ENCODE measurements at regions not wholly inside any gene's neighbourhood (a gene's known extent, or its start where the extent isn't known, plus 50 kb on each side); places are given as distances from the start of the nearest gene placed in this dataset.

GRCh38 chr5:18850216-18850615 lies 1137.8 kb downstream of the CDH18 start:
- Mint-ChIP-seq H3K9me3 (peaks cover 1 to 8% of the 10 kb centered on the region in 2 experiments; a peak in 3 of 5 replicates), H3K27me3 (ENCODE audit: low read depth) (no peaks in the 10 kb centered on the region), H3K27ac (no peak overlapping the region), H3K4me1 (peaks cover 5 to 14% of the 10 kb centered on the region in 2 experiments; a peak in 1 of 4 replicates), H3K4me3 (no peak overlapping the region), H3K36me3 (ENCODE audit: insufficient read depth in 1 of 3, low read depth in 3 of 3) (peaks cover under 1 to 20% (median 9%) of the 10 kb centered on the region in 3 experiments; a peak in 6 of 7 replicates)
- Histone ChIP-seq H2BK120ac (ENCODE audit: low read depth, low read length, poor library complexity, severe bottlenecking) (peak overlapping the region; percentile 61), H3K9ac (ENCODE audit: extremely low read depth, insufficient read length, low read length) (no peak overlapping the region), H3K79me1 (ENCODE audit: insufficient read depth, low read depth, low read length, poor library complexity, severe bottlenecking) (no peaks in the 10 kb centered on the region), H2AK5ac (ENCODE audit: insufficient read length, low read length) (no peak overlapping the region), H3K23ac (ENCODE audit: insufficient read length, low read depth, low read length) (no peak overlapping the region), H2BK20ac (ENCODE audit: low read depth, low read length, poor library complexity, severe bottlenecking) (peak overlapping the region; percentile 6), H3K18ac (ENCODE audit: insufficient read length, low read depth, low read length) (peak overlapping the region; percentile 91), H3K79me2 (ENCODE audit: insufficient read depth, low read length) (no peaks in the 10 kb centered on the region), H2BK5ac (ENCODE audit: insufficient read length, low read length) (peak overlapping the region; percentile 60), H2BK12ac (ENCODE audit: insufficient read length, low read depth, low read length) (no peak overlapping the region), H4K20me1 (ENCODE audit: control insufficient read depth, insufficient read depth, insufficient read length) (no peaks in the 10 kb centered on the region), H2BK15ac (ENCODE audit: low read depth, low read length) (no peak overlapping the region), H3K14ac (ENCODE audit: insufficient read depth, low read length) (no peak overlapping the region; the same call in 1 of the 2 replicates), H3K9me3 (ENCODE audit: control insufficient read depth, low read depth, low read length) (no peaks in the 10 kb centered on the region), H3K4me2 (ENCODE audit: insufficient read depth, insufficient read length, low read length) (no peak overlapping the region), H4K91ac (ENCODE audit: insufficient read length, low read depth, low read length) (no peak overlapping the region), H3K27ac (ENCODE audit: insufficient read length, low read depth, low read length) (no peak overlapping the region), H4K8ac (replicated peaks; ENCODE audit: insufficient read length, low read depth, low read length) (no peak overlapping the region), H3K4me1 (ENCODE audit: insufficient read depth, low read length) (peaks cover 3% of the 10 kb centered on the region; the same call in 1 of the 2 replicates), H3K4ac (ENCODE audit: low read depth, low read length) (no peak overlapping the region), H3K23me2 (ENCODE audit: insufficient read length, low read depth, low read length, poor library complexity, severe bottlenecking) (no peaks in the 10 kb centered on the region), H3K56ac (ENCODE audit: insufficient read length, low read depth, low read length) (no peak overlapping the region), H2AFZ (ENCODE audit: low read length) (no peak overlapping the region), H3T11ph (ENCODE audit: low read length) (no peak overlapping the region), H4K5ac (ENCODE audit: insufficient read length, low read depth, low read length) (no peak overlapping the region), H3K27me3 (ENCODE audit: insufficient read depth, low read length) (no peaks in the 10 kb centered on the region)
- TF ChIP-seq CTCF (conservative IDR thresholded peaks at IDR 0.05) = no peak
- no CpG with 5 or more reads among the region's 2 CpGs for WGBS (ENCODE audit: extremely low coverage, insufficient read length, low lambda C conversion rate)
- no peak for DNase-seq

All from H9 (cell line).